ENCODE measurements at regions not wholly inside any gene's neighbourhood (a gene's known extent, or its start where the extent isn't known, plus 50 kb on each side); places are given as distances from the start of the nearest gene placed in this dataset.

- H3K79me2 ChIP-seq (ENCODE audit: control insufficient read depth in 1 of 2, insufficient read depth in 2 of 2, low read length in 2 of 2): no peaks in the 10 kb centered on the region
- DNase-seq (ENCODE audit: low read depth in 1 of 2, low spot score in 2 of 2) (no peak), FAIRE-seq (no peak)
- no peak overlapping the region for H4K91ac ChIP-seq (replicated peaks; ENCODE audit: insufficient read length, low read length)
- no peak overlapping the region for H2AFZ ChIP-seq (ENCODE audit: low read length)
- no peak overlapping the region for H4K5ac ChIP-seq (ENCODE audit: insufficient read length, low read depth, low read length)
- H2BK120ac ChIP-seq (replicated peaks; ENCODE audit: low read depth, low read length): no peak overlapping the region
- H3K4ac ChIP-seq (replicated peaks; ENCODE audit: insufficient read length, low read depth, low read length): no peak overlapping the region
- TF ChIP-seq SIX5 (IDR thresholded peaks at IDR 0.05; ENCODE audit: low read depth, low read length) (no peak), ASH2L (IDR thresholded peaks at IDR 0.05; ENCODE audit: low read length) (no peak), POLR2A (IDR thresholded peaks at IDR 0.05; ENCODE audit: control extremely low read depth in 1 of 2, low read depth in 2 of 2, low read length in 2 of 2) (no peak), RAD21 (IDR thresholded peaks at IDR 0.05 in 1 of 2, conservative IDR thresholded peaks at IDR 0.05 in 1 of 2; ENCODE audit: low read depth in 2 of 2, low read length in 2 of 2) (peak in 1 of 2 experiments; percentile 3; a peak in 1 of 4 replicates)
- ChIA-PET POLR2A (ENCODE audit: partially characterized antibody) (no interaction called here), CTCF (ENCODE audit: partially characterized antibody) (interaction anchor here (1.0 to 2.2 kb wide), 2 partner anchors 9 to 28 kb away, joined by 3 to 9 read pairs; no protein-coding TSS in a partner anchor)
- H4K8ac ChIP-seq (ENCODE audit: extremely low read depth, insufficient read depth, low read length): no peak overlapping the region
- H3K27ac ChIP-seq (ENCODE audit: low read depth, low read length): no peak overlapping the region
- H2BK5ac ChIP-seq (ENCODE audit: low read depth, low read length): no peak overlapping the region
- H4K20me1 ChIP-seq (replicated peaks in 1 of 2; ENCODE audit: control insufficient read depth in 1 of 2, insufficient read depth in 2 of 2, low read length in 2 of 2): no peaks in the 10 kb centered on the region
- no peak overlapping the region for H2BK20ac ChIP-seq (ENCODE audit: low read length)
- no peaks in the 10 kb centered on the region for H3K9me3 ChIP-seq (ENCODE audit: insufficient read depth in 2 of 2, low read depth in 1 of 2, low read length in 1 of 2)
- H3K4me1 ChIP-seq (replicated peaks in 1 of 4; ENCODE audit: control insufficient read depth in 3 of 4, insufficient read depth in 4 of 4, low read length in 3 of 4): no peaks in the 10 kb centered on the region
- no peak overlapping the region for H3K4me2 ChIP-seq (ENCODE audit: insufficient read depth in 1 of 2, low read depth in 2 of 2, low read length in 2 of 2)
- H3K14ac ChIP-seq (ENCODE audit: insufficient read length): no peak overlapping the region
- no peak overlapping the region for H2BK15ac ChIP-seq (ENCODE audit: low read length)
- no peak overlapping the region for H2BK12ac ChIP-seq (ENCODE audit: low read depth, low read length)
- no peaks in the 10 kb centered on the region for H3K79me1 ChIP-seq (ENCODE audit: low read depth, low read length)
- no peak overlapping the region for H3K9ac ChIP-seq (replicated peaks in 1 of 4; ENCODE audit: extremely low read depth in 1 of 4, low read depth in 3 of 4, low read length in 3 of 4)
- H3K27me3 ChIP-seq (replicated peaks in 1 of 4; ENCODE audit: control insufficient read depth in 3 of 4, extremely low read depth in 1 of 4, insufficient read depth in 3 of 4, low read length in 3 of 4): no peaks in the 10 kb centered on the region
- no peak overlapping the region for H3K18ac ChIP-seq (ENCODE audit: extremely low read depth, low read length)
- no peak overlapping the region for H3K4me3 ChIP-seq (ENCODE audit: extremely low read depth in 1 of 4, insufficient read depth in 2 of 4, low read depth in 3 of 4, low read length in 4 of 4)
- H3K23me2 ChIP-seq (ENCODE audit: low read depth, low read length): no peaks in the 10 kb centered on the region
- no peaks in the 10 kb centered on the region for H3K36me3 ChIP-seq (ENCODE audit: control insufficient read depth in 2 of 4, insufficient read depth in 4 of 4, low read length in 3 of 4)
- H3K56ac ChIP-seq (replicated peaks; ENCODE audit: insufficient read length, low read depth, low read length): no peak overlapping the region
- H2AK5ac ChIP-seq (ENCODE audit: low read depth, low read length): no peak overlapping the region
- H3K23ac ChIP-seq (ENCODE audit: insufficient read length): no peak overlapping the region
Measured at GRCh38 chr9:79264041-79264440, 307.7 kb upstream of the TLE4 start.
